Left ventricle myocardium inferior (tissue), 1 donor: ENCODE measurements at regions not wholly inside any gene's neighbourhood (a gene's known extent, or its start where the extent isn't known, plus 50 kb on each side); places are given as distances from the start of the nearest gene placed in this dataset.

Experiments used
- DNase-seq: peaks from one replicate; pipeline ENCODE4 v3.0.0-alpha.2; 2020
- H3K27ac ChIP-seq: fragments of 200-600 bp; replicated peaks from 2 replicates; pipeline ENCODE4 v1.8.0; 2021
- H3K27me3 ChIP-seq: fragments of 200-600 bp; 2 replicates; pipeline ENCODE4 v1.8.0; 2021; ENCODE audit warnings: low read depth
- H3K36me3 ChIP-seq: fragments of 200-600 bp; 2 replicates; pipeline ENCODE4 v1.8.0; 2021
- H3K4me1 ChIP-seq: fragments of 200-600 bp; 2 replicates; pipeline ENCODE4 v1.8.0; 2021
- H3K4me3 ChIP-seq: fragments of 200-600 bp; 2 replicates; pipeline ENCODE4 v1.8.0; 2021; ENCODE audit warnings: mild to moderate bottlenecking, moderate library complexity
- H3K9me3 ChIP-seq: fragments of 200-600 bp; replicated peaks from 2 replicates; pipeline ENCODE4 v1.8.0; 2021
- intact Hi-C: fragments of 100-400 bp; cut with micrococcal nuclease; formaldehyde crosslinking; loops from one replicate; pipeline ENCODE4 v1.11.0; 2022
- TF ChIP-seq, protein P1 (sequence below): fragments of 200-600 bp; IDR thresholded peaks from 2 replicates; pipeline ENCODE4 v1.8.0; 2021; ENCODE audit warnings: antibody characterized with exemption, mild to moderate bottlenecking, borderline replicate concordance
- donor health status: DM: no; HTN: yes; CAD: no; lungs with severe emphysema.

DNA sequence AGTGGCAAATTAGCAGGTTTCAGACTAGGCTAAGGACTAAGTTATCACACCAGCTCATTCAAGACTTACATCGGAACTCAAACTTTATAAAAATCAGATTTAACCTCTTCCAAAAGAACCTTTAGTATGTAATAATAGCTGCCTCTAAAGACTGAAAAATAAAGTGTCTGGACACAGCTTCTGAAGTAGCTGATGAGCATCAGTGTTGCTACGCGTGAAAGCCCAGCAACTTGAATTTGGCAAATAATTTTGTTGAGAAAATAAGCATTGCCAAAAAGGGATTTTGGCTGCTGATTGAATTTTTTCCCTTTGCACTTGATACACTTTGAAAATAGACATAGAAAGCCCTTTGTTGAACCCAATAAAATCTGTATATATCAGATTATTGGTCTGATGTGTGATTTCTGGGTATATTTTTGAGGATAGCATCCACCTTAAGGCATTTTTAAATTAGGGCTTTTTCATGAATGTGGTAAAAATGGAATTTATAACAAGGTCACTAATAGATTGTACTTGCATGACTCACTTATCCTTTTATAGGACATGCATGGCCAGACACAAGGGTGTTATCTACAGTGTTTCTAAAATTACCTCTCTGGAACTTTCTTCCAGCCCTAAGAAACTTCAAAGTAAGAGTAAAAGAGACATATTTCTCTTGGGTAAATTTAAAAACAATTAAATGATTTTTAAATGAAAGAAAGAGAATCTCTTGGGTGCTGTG lies 350.4 kb downstream of the TENT5A start:
- H3K9me3 ChIP-seq: peaks cover 20% of the 10 kb centered on the region
- H3K27me3 ChIP-seq: no peaks in the 10 kb centered on the region
- TF ChIP-seq, protein P1, sequence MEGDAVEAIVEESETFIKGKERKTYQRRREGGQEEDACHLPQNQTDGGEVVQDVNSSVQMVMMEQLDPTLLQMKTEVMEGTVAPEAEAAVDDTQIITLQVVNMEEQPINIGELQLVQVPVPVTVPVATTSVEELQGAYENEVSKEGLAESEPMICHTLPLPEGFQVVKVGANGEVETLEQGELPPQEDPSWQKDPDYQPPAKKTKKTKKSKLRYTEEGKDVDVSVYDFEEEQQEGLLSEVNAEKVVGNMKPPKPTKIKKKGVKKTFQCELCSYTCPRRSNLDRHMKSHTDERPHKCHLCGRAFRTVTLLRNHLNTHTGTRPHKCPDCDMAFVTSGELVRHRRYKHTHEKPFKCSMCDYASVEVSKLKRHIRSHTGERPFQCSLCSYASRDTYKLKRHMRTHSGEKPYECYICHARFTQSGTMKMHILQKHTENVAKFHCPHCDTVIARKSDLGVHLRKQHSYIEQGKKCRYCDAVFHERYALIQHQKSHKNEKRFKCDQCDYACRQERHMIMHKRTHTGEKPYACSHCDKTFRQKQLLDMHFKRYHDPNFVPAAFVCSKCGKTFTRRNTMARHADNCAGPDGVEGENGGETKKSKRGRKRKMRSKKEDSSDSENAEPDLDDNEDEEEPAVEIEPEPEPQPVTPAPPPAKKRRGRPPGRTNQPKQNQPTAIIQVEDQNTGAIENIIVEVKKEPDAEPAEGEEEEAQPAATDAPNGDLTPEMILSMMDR: no peak
- peaks cover 10% of the 10 kb centered on the region for H3K4me1 ChIP-seq
- intact Hi-C loops: no loop called here
- H3K4me3 ChIP-seq: no peak overlapping the region
- H3K36me3 ChIP-seq: no peaks in the 10 kb centered on the region
- H3K27ac ChIP-seq: no peak overlapping the region
- no peak for DNase-seq

DNA sequence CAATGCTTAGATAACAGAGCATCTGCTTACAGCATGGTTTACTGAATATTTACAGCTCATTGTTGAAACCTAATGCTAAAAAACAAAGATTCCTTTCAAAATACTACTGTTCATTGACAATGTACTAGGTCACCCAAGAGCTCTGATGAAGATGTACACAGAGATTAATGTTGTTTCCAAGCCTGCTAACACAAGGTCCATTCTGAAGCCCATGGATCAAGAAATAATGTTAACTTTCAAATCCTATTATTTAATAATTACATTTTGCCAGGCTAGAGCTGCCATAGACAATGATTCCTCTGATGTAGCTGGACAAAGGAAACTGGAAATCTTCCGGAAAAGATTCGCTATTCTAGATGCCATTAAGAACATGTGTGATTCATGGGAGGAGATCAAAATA lies 355.6 kb downstream of the TENT5A start:
- peaks cover 29% of the 10 kb centered on the region for H3K9me3 ChIP-seq
- intact Hi-C loops: no loop called here
- no peaks in the 10 kb centered on the region for H3K27me3 ChIP-seq
- H3K4me1 ChIP-seq: peaks cover under 1% of the 10 kb centered on the region
- no peak for DNase-seq
- TF ChIP-seq, protein P1: no peak
- no peak overlapping the region for H3K27ac ChIP-seq
- no peaks in the 10 kb centered on the region for H3K36me3 ChIP-seq
- H3K4me3 ChIP-seq: no peak overlapping the region

DNA sequence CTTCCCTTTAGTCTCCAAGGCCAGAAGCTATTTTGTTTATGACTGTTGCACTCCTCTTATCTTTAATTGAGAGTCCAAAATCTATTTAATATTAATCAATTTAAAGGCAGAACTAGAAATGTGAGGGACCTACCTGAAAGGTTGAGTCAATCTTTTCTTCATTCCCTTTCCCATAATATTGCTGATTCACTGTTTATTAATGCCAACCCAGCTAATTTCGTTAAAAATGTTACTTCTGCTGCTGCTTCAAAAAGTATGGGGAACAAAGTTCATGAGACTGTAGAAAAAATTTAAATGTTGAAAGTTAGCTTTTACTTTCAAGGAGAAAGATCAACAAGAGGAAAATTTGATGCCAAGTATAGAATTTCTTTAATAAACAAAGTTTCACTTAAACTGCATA lies 365.3 kb downstream of the TENT5A start:
- DNase-seq: no peak
- no peak overlapping the region for H3K27ac ChIP-seq
- no peaks in the 10 kb centered on the region for H3K4me1 ChIP-seq
- H3K4me3 ChIP-seq: no peak overlapping the region
- TF ChIP-seq, protein P1: no peak
- no peaks in the 10 kb centered on the region for H3K27me3 ChIP-seq
- intact Hi-C loops: no loop called here
- H3K9me3 ChIP-seq: peaks cover 9% of the 10 kb centered on the region
- no peaks in the 10 kb centered on the region for H3K36me3 ChIP-seq

DNA sequence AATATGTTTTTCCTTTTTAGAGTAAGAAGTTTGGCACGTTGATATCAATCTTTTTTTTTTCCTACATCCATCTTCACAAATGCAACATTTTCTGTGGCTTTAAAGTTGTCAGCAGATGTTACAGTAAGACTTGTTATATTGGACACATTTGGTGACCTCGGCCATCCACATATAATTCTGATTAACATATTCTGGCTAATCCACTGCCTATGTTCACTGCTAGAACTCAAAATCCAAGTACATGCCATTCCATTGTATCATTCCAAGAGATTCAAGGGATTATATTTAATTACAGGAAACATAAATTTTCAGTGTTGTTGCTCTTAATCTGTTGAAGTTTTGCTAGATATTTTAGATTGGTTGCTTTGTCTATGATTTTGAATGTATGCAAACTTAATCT lies 367.6 kb downstream of the TENT5A start:
- H3K9me3 ChIP-seq: peaks cover 5% of the 10 kb centered on the region
- no peak overlapping the region for H3K27ac ChIP-seq
- intact Hi-C loops: no loop called here
- no peaks in the 10 kb centered on the region for H3K4me1 ChIP-seq
- no peaks in the 10 kb centered on the region for H3K36me3 ChIP-seq
- H3K4me3 ChIP-seq: no peak overlapping the region
- DNase-seq: no peak
- no peaks in the 10 kb centered on the region for H3K27me3 ChIP-seq
- TF ChIP-seq, protein P1: no peak

DNA sequence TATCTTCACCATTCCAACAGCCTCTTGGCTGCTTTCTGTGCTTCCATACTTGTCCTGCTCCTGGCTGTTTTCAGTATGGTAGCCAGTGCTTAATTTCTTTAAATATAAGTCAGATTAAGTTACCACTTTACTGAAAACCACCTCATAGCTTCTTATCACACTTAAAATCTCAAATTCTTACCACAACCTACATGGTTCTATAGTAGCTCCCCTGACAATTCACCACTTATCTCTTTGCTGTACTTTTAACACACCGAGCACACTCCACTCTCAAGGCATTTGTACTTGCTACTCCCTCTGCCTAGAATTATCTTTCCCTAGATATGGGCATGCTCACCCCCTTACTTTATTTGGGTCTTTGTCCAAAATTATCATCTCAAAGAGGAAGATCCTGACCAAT lies 369.0 kb downstream of the TENT5A start:
- TF ChIP-seq, protein P1: no peak
- DNase-seq: no peak
- no peak overlapping the region for H3K4me3 ChIP-seq
- intact Hi-C loops: no loop called here
- no peaks in the 10 kb centered on the region for H3K36me3 ChIP-seq
- no peaks in the 10 kb centered on the region for H3K27me3 ChIP-seq
- H3K4me1 ChIP-seq: no peaks in the 10 kb centered on the region
- H3K27ac ChIP-seq: no peak overlapping the region
- peaks cover 5% of the 10 kb centered on the region for H3K9me3 ChIP-seq
